NCI-H460 (cell line): ENCODE measurements at regions not wholly inside any gene's neighbourhood (a gene's known extent, or its start where the extent isn't known, plus 50 kb on each side); places are given as distances from the start of the nearest gene placed in this dataset.

Experiments
- DNase-seq: peaks from one replicate; pipeline ENCODE4 v3.0.0-alpha.2; 2016; ENCODE audit warnings: low read depth; ENCODE audit errors: extremely low read depth

GRCh38 chr2:7937082-7937481 is 744.8 kb upstream of the ID2 start:
- no peak for DNase-seq

GRCh38 chr2:7940723-7941122 is 741.1 kb upstream of the ID2 start:
- DNase-seq, result no peak

GRCh38 chr2:7943446-7943845 is 738.4 kb upstream of the ID2 start:
- DNase-seq, result no peak

- no peak for DNase-seq
Measured at GRCh38 chr2:7945026-7945425, 736.8 kb upstream of the ID2 start.

- DNase-seq, result no peak
Measured at GRCh38 chr2:7950035-7950612, 731.7 kb upstream of the ID2 start.

- DNase-seq, result no peak
Measured at GRCh38 chr2:7951001-7951400, 730.9 kb upstream of the ID2 start.

GRCh38 chr2:7951490-7951889 is 730.4 kb upstream of the ID2 start:
- DNase-seq, result no peak

- DNase-seq, result no peak
Measured at GRCh38 chr2:7952046-7952745, 729.7 kb upstream of the ID2 start.

GRCh38 chr2:7953195-7953594 is 728.7 kb upstream of the ID2 start:
- no peak for DNase-seq

- DNase-seq, result no peak
Measured at GRCh38 chr2:7954234-7954633, 727.6 kb upstream of the ID2 start.

- DNase-seq, result no peak
Measured at GRCh38 chr2:7956126-7956689, 725.6 kb upstream of the ID2 start.

- no peak for DNase-seq
Measured at GRCh38 chr2:7961550-7961949, 720.3 kb upstream of the ID2 start.

- DNase-seq, result no peak
Measured at GRCh38 chr2:7962161-7962560, 719.7 kb upstream of the ID2 start.

GRCh38 chr2:7963787-7964186 is 718.1 kb upstream of the ID2 start:
- DNase-seq, result no peak

GRCh38 chr2:7966032-7966431 is 715.8 kb upstream of the ID2 start:
- DNase-seq, result no peak

GRCh38 chr2:7967707-7968405 is 714.0 kb upstream of the ID2 start:
- DNase-seq, result no peak

GRCh38 chr2:7969756-7970515 is 711.9 kb upstream of the ID2 start:
- no peak for DNase-seq

GRCh38 chr2:7971248-7971647 is 710.6 kb upstream of the ID2 start:
- no peak for DNase-seq

- no peak for DNase-seq
Measured at GRCh38 chr2:7971841-7972240, 710.0 kb upstream of the ID2 start.

GRCh38 chr2:7972670-7973069 is 709.2 kb upstream of the ID2 start:
- DNase-seq, result no peak

GRCh38 chr2:7973801-7974480 is 707.9 kb upstream of the ID2 start:
- DNase-seq, result no peak
